Activated CD4-positive, alpha-beta memory T cell treated with anti-CD3 and anti-CD28 coated beads for 36 hours (primary cell): ENCODE measurements at regions not wholly inside any gene's neighbourhood (a gene's known extent, or its start where the extent isn't known, plus 50 kb on each side); places are given as distances from the start of the nearest gene placed in this dataset.
A peak's percentile ranks its signal among the peaks of the same experiment; 100 is the strongest.

Experiments
- CTCF ChIA-PET: fragments of 350-600 bp; sonication (Branson Sonifier 250); formaldehyde crosslinking; loops from one replicate; lab custom pipeline; 2021; ENCODE audit warnings: antibody characterized with exemption, inconsistent platforms; lab: Charles Lee
- POLR2A ChIA-PET: fragments of 350-600 bp; sonication (Branson Sonifier 250); formaldehyde crosslinking; loops from one replicate; lab custom pipeline; 2021; ENCODE audit warnings: antibody characterized with exemption; lab: Charles Lee
- DNase-seq: peaks from one replicate; pipeline ENCODE4 v3.0.0-alpha.2; 2020
- H3K27ac Mint-ChIP-seq: one replicate; pipeline ENCODE4 v1.8.0; 2021; ENCODE audit warnings: mixed read lengths
- H3K27me3 Mint-ChIP-seq: one replicate; pipeline ENCODE4 v1.8.0; 2021; ENCODE audit warnings: mixed read lengths
- H3K36me3 Mint-ChIP-seq: one replicate; pipeline ENCODE4 v1.8.0; 2021; ENCODE audit warnings: mixed read lengths
- H3K4me1 Mint-ChIP-seq: one replicate; pipeline ENCODE4 v1.8.0; 2021; ENCODE audit warnings: low read depth, mixed read lengths
- H3K4me3 Mint-ChIP-seq: one replicate; pipeline ENCODE4 v1.8.0; 2021; ENCODE audit warnings: mild to moderate bottlenecking, mixed read lengths
- H3K9me3 Mint-ChIP-seq: one replicate; pipeline ENCODE4 v1.8.0; 2021; ENCODE audit warnings: mixed read lengths
- intact Hi-C: fragments of 100-400 bp; cut with micrococcal nuclease; formaldehyde crosslinking; loops from one replicate; pipeline ENCODE4 v1.15.1; 2023

GRCh38 chr2:9739531-9739964, 103.7 kb upstream of the TAF1B start:
- peak; percentile 77 for DNase-seq
- CTCF ChIA-PET: interaction anchor here (2.1 to 2.9 kb wide), 2 partner anchors 8 to 30 kb away, joined by 5 to 9 read pairs; no protein-coding TSS in a partner anchor
- intact Hi-C loops: loop anchor here (1.0 to 2.0 kb wide), 2 partner anchors 9 to 43 kb away; no protein-coding TSS in a partner anchor
- Mint-ChIP-seq H3K36me3 (no peaks in the 10 kb centered on the region), H3K4me1 (peaks cover 52% of the 10 kb centered on the region), H3K27me3 (no peaks in the 10 kb centered on the region), H3K27ac (peak overlapping the region; percentile 89), H3K9me3 (peaks cover 8% of the 10 kb centered on the region), H3K4me3 (peak overlapping the region; percentile 75)
- POLR2A ChIA-PET: interaction anchor here (0.6 to 3.6 kb wide), 3 partner anchors 14 to 109 kb away, joined by 3 to 12 read pairs (median 5); partner anchors contain the start of gene YWHAQ

- CTCF ChIA-PET: interaction anchor here (2.1 to 2.9 kb wide), 2 partner anchors 8 to 29 kb away, joined by 5 to 9 read pairs; no protein-coding TSS in a partner anchor
These were observed 102.7 kb upstream of the TAF1B start for GRCh38 chr2:9740382-9741073.

GRCh38 chr2:9741110-9741509, 102.2 kb upstream of the TAF1B start:
- peaks cover 39% of the 10 kb centered on the region for H3K4me1 Mint-ChIP-seq
- ChIA-PET CTCF (no interaction called here), POLR2A (interaction anchor here (3.6 kb wide), 1 partner anchor 12 kb away, joined by 12 read pairs; no protein-coding TSS in a partner anchor)
- DNase-seq: no peak
- H3K36me3 Mint-ChIP-seq: no peaks in the 10 kb centered on the region
- no peaks in the 10 kb centered on the region for H3K9me3 Mint-ChIP-seq
- intact Hi-C loops: no loop called here
- no peak overlapping the region for H3K27ac Mint-ChIP-seq
- H3K4me3 Mint-ChIP-seq: no peak overlapping the region
- no peaks in the 10 kb centered on the region for H3K27me3 Mint-ChIP-seq

More at GRCh38 chr2:9740382-9741073, 102.7 kb upstream of the TAF1B start:
- Mint-ChIP-seq H3K27ac (peak overlapping the region; percentile 42), H3K9me3 (no peaks in the 10 kb centered on the region), H3K4me3 (no peak overlapping the region), H3K27me3 (no peaks in the 10 kb centered on the region), H3K4me1 (peaks cover 44% of the 10 kb centered on the region), H3K36me3 (no peaks in the 10 kb centered on the region)
- intact Hi-C loops: no loop called here
- no peak for DNase-seq
- POLR2A ChIA-PET: interaction anchor here (0.6 to 3.6 kb wide), 2 partner anchors 13 to 110 kb away, joined by 3 to 12 read pairs; partner anchors contain the start of gene YWHAQ

GRCh38 chr2:9742601-9743000, 100.7 kb upstream of the TAF1B start:
- intact Hi-C loops: no loop called here
- ChIA-PET POLR2A (interaction anchor here (1.2 kb wide), 1 partner anchor 10 kb away, joined by 3 read pairs; no protein-coding TSS in a partner anchor), CTCF (interaction anchor here (1.4 kb wide), 1 partner anchor 28 kb away, joined by 4 read pairs; no protein-coding TSS in a partner anchor)
- Mint-ChIP-seq H3K4me1 (peaks cover 27% of the 10 kb centered on the region), H3K27me3 (no peaks in the 10 kb centered on the region), H3K27ac (no peak overlapping the region), H3K4me3 (no peak overlapping the region), H3K36me3 (no peaks in the 10 kb centered on the region), H3K9me3 (no peaks in the 10 kb centered on the region)
- no peak for DNase-seq

GRCh38 chr2:9744256-9745004, 98.8 kb upstream of the TAF1B start:
- POLR2A ChIA-PET: no interaction called here
- Mint-ChIP-seq H3K4me3 (no peak overlapping the region), H3K27me3 (no peaks in the 10 kb centered on the region), H3K4me1 (peaks cover 27% of the 10 kb centered on the region), H3K27ac (no peak overlapping the region), H3K9me3 (no peaks in the 10 kb centered on the region), H3K36me3 (no peaks in the 10 kb centered on the region)
- no peak for DNase-seq
- intact Hi-C loops: no loop called here
- CTCF ChIA-PET: no interaction called here

GRCh38 chr2:9745153-9745899, 97.9 kb upstream of the TAF1B start:
- ChIA-PET POLR2A (no interaction called here), CTCF (interaction anchor here (0.8 kb wide), 1 partner anchor 24 kb away, joined by 3 read pairs; no protein-coding TSS in a partner anchor)
- intact Hi-C loops: no loop called here
- DNase-seq: no peak
- Mint-ChIP-seq H3K9me3 (no peaks in the 10 kb centered on the region), H3K4me3 (no peak overlapping the region), H3K4me1 (peaks cover 30% of the 10 kb centered on the region), H3K36me3 (no peaks in the 10 kb centered on the region), H3K27me3 (no peaks in the 10 kb centered on the region), H3K27ac (no peak overlapping the region)

- Mint-ChIP-seq H3K36me3 (no peaks in the 10 kb centered on the region), H3K9me3 (no peaks in the 10 kb centered on the region), H3K27me3 (no peaks in the 10 kb centered on the region), H3K27ac (no peak overlapping the region), H3K4me1 (peaks cover 47% of the 10 kb centered on the region), H3K4me3 (no peak overlapping the region)
- intact Hi-C loops: no loop called here
- no peak for DNase-seq
- POLR2A ChIA-PET: interaction anchor here (1.2 kb wide), 1 partner anchor 39 kb away, joined by 3 read pairs; no protein-coding TSS in a partner anchor
- CTCF ChIA-PET: interaction anchor here (1.2 to 3.6 kb wide), 3 partner anchors 8 to 52 kb away, joined by 3 to 17 read pairs (median 5); no protein-coding TSS in a partner anchor
These were observed 95.9 kb upstream of the TAF1B start for GRCh38 chr2:9747396-9747795.

- ChIA-PET CTCF (interaction anchor here (0.9 to 3.6 kb wide), 6 partner anchors 9 to 51 kb away, joined by 3 to 17 read pairs (median 4); no protein-coding TSS in a partner anchor), POLR2A (interaction anchor here (0.9 to 1.7 kb wide), 11 partner anchors 11 to 193 kb away, joined by 3 to 7 read pairs (median 5); partner anchors contain the start of genes ADAM17 and YWHAQ)
- Mint-ChIP-seq H3K36me3 (no peaks in the 10 kb centered on the region), H3K27me3 (no peaks in the 10 kb centered on the region), H3K9me3 (no peaks in the 10 kb centered on the region), H3K27ac (peak overlapping the region; percentile 63), H3K4me3 (no peak overlapping the region), H3K4me1 (peaks cover 58% of the 10 kb centered on the region)
- intact Hi-C loops: loop anchor here (1.0 kb wide), 1 partner anchor 9 kb away; no protein-coding TSS in a partner anchor
- DNase-seq: peak; percentile 76
These were observed 94.7 kb upstream of the TAF1B start for GRCh38 chr2:9748577-9748976.

- Mint-ChIP-seq H3K27me3 (no peaks in the 10 kb centered on the region), H3K4me1 (peaks cover 68% of the 10 kb centered on the region), H3K9me3 (no peaks in the 10 kb centered on the region), H3K4me3 (no peak overlapping the region), H3K27ac (peak overlapping the region; percentile 63), H3K36me3 (no peaks in the 10 kb centered on the region)
- no peak for DNase-seq
- intact Hi-C loops: loop anchor here (10.0 kb wide), 1 partner anchor 325 kb away; the partner anchor contains the start of genes CPSF3 and ITGB1BP1
- ChIA-PET POLR2A (interaction anchor here (0.9 to 1.7 kb wide), 10 partner anchors 12 to 194 kb away, joined by 3 to 7 read pairs (median 5); partner anchors contain the start of gene ADAM17), CTCF (interaction anchor here (0.9 to 3.6 kb wide), 4 partner anchors 20 to 132 kb away, joined by 4 to 17 read pairs (median 6); no protein-coding TSS in a partner anchor)
These were observed 93.6 kb upstream of the TAF1B start for GRCh38 chr2:9749546-9750223.
